ENCODE measurements at regions not wholly inside any gene's neighbourhood (a gene's known extent, or its start where the extent isn't known, plus 50 kb on each side); places are given as distances from the start of the nearest gene placed in this dataset.

DNA sequence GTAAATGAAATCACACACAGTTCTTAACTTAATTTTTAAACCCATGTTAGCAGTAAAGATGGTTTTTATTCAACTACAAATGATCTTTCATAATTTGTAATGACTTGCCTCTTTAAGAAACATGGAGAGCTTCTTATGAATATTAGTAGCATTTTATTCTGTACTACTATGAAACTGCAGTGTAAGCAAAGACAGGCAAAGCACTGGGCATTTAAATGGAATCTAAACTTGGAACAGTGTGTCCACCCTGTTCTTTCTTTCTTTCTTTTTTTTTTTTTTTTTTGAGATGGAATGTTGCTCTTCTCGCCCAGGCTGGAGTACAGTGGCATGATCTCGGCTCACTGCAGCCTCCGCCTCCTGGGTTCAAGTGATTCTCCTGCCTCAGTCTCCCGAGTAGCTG lies 740.4 kb upstream of the IGFBP3 start:
- TF ChIP-seq GATA2 (IDR thresholded peaks at IDR 0.05; ENCODE audit: low read depth, low read length) (no peak), GATA3 (IDR thresholded peaks at IDR 0.05; ENCODE audit: low read depth, low read length) (no peak)

Measured in SH-SY5Y (cell line).